Bronchial epithelial cell (primary cell): ENCODE measurements at regions not wholly inside any gene's neighbourhood (a gene's known extent, or its start where the extent isn't known, plus 50 kb on each side); places are given as distances from the start of the nearest gene placed in this dataset.

Experiments used
- DNase-seq: peaks from one replicate; pipeline ENCODE4 v3.0.0-alpha.2; 2010; ENCODE audit warnings: low read depth
- FAIRE-seq: peaks from 2 replicates; lab custom pipeline; 2011; peaks lifted over from hg19 to GRCh38; lab: Jason Lieb, UNC
- H3K27me3 ChIP-seq: 2 replicates; pipeline ENCODE4 v1.5.1; 2011; ENCODE audit warnings: low read length; ENCODE audit not compliant: control insufficient read depth, insufficient read depth
- H3K36me3 ChIP-seq: 2 replicates; pipeline ENCODE4 v1.5.1; 2011; ENCODE audit warnings: low read length; ENCODE audit not compliant: control insufficient read depth, insufficient read depth
- H3K4me3 ChIP-seq: 2 replicates; pipeline ENCODE4 v1.5.1; 2011; ENCODE audit warnings: mild to moderate bottlenecking, low read depth, low read length, control low read depth
- CTCF ChIP-seq: IDR thresholded peaks from 2 replicates; pipeline ENCODE4 v1.5.1; 2011; ENCODE audit warnings: mild to moderate bottlenecking, moderate library complexity, low read length, control low read depth, inconsistent platforms; ENCODE audit not compliant: insufficient read depth, severe bottlenecking

- TF ChIP-seq CTCF, result no peak
- no peak overlapping the region for H3K4me3 ChIP-seq
- H3K36me3 ChIP-seq, result no peaks in the 10 kb centered on the region
- FAIRE-seq, result no peak
- DNase-seq, result no peak
- H3K27me3 ChIP-seq, result no peaks in the 10 kb centered on the region
Measured at GRCh38 chr6:110049696-110050439, 71.8 kb downstream of the GPR6 start.
